EH (cell line): ENCODE measurements at regions not wholly inside any gene's neighbourhood (a gene's known extent, or its start where the extent isn't known, plus 50 kb on each side); places are given as distances from the start of the nearest gene placed in this dataset.

ENCODE experiments used
- DNase-seq: peaks from one replicate; pipeline ENCODE4 v3.0.0-alpha.2; 2015; ENCODE audit warnings: low read depth

GRCh38 chr9:108645520-108645919 lies 210.3 kb downstream of the ACTL7B start:
- no peak for DNase-seq

- peak; percentile 59 for DNase-seq
Measured at GRCh38 chr9:108643731-108644510, 211.9 kb downstream of the ACTL7B start.

DNA sequence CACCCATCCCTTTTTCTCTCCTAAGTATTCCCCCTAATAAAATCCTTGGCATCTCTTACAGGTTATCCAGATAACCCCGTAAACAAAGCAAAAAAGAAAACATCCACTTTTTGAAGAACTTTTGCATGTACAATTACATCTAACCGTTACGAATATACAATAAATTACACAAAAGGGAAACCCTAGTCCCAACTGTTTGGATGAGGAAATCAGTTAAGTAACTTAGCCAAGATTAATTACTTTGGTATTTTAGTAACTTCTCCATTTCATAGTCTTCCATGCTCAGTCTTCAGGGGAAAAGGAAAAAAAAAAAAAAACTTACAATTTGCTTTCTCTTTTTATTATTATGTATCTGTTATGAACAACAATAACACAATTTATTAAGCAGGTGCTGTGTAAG lies 212.9 kb downstream of the ACTL7B start:
- DNase-seq, result no peak

GRCh38 chr9:108640230-108640629 lies 215.6 kb downstream of the ACTL7B start:
- peak; percentile 66 for DNase-seq

DNA sequence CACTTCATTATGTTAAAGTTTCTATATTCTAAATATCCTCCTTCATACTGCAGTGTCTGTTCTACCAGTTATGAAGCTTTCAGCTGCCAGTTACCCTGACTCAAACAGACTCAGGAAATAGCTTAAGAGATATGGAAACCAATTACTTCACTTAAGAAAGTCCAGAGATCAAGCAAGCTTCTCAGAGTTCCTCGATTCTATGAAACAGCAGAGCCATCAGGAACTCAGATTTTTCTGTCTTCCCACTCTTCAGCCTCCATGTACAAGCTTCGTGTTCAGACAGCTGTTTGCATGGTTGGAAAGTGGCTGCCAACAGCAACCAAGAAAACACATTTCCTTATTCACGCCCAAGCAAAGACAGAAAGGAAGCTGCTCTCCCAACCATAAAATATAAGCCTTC lies 216.1 kb downstream of the ACTL7B start:
- no peak for DNase-seq

GRCh38 chr9:108639091-108639490 lies 216.7 kb downstream of the ACTL7B start:
- DNase-seq, result no peak

GRCh38 chr9:108637340-108637739 lies 218.4 kb downstream of the ACTL7B start:
- DNase-seq, result no peak

DNA sequence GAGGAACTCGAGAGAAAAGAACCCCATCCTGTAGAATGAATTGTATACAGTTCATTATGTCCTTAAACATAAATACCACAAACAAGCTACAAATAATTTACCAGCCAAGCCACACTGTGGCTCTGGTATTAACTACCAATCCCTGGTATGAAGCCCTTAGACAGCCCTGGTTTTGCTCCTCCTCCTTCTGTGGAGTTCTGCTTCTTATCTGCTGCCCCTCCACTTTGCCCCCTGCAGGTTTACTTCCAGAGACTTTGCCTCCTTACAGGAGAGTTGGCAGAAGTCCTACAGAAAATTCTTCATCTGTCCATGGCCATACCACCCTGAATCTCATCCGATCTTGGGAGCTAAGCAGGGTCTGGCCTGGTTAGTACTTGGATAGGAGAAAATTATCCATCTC lies 219.8 kb downstream of the ACTL7B start:
- no peak for DNase-seq

GRCh38 chr9:108634672-108635462 lies 220.9 kb downstream of the ACTL7B start:
- DNase-seq, result peak; percentile 95

- DNase-seq, result peak; percentile 80
Measured at GRCh38 chr9:108634204-108634603, 221.6 kb downstream of the ACTL7B start.

GRCh38 chr9:108631496-108632285 lies 224.1 kb downstream of the ACTL7B start:
- peak; percentile 13 for DNase-seq

DNA sequence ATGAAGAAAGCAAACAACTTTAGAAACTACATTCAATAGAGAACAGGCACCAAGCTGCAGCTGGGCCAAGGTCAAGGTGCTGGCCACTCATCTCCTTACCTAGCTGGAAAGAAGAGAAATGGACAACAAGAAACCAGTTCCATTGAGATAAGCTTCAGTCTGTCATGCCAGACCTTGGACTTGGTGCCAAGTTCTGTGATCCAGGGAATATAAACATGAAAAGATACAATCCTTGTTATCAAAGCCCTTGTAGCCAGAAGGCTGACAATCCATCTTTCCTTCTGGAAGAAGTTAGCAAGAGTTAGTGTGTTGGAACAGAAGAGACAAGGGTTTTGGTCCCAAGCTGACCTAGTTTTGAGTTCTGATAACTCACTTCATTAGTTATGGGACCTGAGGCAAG lies 227.5 kb downstream of the ACTL7B start:
- DNase-seq, result no peak

DNA sequence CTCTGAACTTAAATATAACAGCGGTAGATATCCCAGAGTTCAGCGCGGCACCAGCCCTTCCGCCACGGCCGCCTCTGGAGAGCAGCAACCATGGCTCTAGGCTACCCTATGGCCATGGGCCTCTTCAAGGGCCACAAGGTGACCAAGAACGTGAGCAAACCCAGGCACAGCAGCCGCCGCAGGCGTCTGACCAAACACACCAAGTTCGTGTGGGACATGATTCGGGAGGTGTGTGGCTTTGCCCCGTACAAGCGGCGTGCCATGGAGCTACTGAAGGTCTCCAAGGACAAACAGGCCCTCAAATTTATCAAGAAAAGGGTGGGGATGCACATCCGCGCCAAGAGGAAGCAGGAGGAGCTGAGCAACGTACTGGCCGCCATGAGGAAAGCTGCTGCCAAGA lies 229.0 kb downstream of the ACTL7B start:
- DNase-seq, result no peak

DNA sequence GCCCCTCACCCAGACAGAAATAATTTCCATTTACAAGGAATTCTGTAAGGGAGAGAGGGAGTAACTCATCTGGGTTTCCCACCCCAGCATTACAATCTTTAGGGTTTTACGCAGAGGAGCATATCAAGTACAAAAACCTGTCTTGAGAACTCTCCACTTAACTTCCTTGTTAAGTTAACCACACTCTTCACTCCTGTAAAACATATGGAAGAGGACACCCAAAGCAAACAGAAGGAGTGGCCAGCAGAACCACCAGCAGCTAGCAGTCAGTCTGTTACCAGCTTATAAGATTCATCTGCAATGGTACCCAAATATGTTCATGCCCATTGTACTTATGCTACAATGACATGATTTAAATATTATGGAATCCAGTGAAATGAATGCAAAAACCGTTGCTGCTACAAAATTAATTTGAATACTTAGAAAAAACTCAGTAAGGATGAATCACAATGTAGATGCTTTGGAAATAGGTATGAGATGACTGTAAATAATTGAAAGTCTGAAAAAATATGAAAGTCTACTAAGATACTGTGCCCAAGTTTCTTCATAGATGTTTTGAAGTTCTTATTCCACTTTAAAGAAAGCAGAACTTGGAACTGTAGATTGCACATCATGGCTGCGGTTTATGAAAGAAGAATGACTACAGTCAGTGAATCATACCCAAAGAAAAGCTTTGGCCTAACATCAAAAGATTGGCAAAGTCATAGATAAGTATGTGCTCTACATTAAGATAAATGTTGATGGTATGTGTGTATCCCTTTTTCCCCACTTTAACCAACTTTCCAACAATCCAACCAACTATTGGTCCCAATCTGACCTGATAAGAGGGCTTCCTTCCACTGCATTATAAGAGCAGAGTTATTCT lies 233.6 kb downstream of the ACTL7B start:
- peak; percentile 89 for DNase-seq

DNA sequence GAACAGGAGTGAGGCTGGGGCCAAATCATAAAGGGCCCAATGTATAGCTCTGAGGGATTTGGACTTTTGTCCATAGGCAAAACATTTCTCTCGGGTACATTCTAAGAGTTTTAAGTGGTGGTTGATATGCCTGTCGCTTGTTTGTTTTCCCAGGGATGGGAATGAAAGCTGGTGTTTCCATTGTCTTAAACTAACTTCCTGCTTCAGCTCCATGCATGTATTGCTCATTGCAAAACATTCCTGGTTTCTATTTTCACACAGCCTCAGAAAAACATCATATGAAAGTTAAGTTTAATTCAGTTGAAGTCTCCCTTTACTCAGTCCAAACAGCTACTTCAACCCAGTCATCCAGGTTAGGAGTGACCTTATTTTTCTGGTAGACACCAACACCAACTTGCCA lies 235.0 kb downstream of the ACTL7B start:
- peak; percentile 89 for DNase-seq

DNA sequence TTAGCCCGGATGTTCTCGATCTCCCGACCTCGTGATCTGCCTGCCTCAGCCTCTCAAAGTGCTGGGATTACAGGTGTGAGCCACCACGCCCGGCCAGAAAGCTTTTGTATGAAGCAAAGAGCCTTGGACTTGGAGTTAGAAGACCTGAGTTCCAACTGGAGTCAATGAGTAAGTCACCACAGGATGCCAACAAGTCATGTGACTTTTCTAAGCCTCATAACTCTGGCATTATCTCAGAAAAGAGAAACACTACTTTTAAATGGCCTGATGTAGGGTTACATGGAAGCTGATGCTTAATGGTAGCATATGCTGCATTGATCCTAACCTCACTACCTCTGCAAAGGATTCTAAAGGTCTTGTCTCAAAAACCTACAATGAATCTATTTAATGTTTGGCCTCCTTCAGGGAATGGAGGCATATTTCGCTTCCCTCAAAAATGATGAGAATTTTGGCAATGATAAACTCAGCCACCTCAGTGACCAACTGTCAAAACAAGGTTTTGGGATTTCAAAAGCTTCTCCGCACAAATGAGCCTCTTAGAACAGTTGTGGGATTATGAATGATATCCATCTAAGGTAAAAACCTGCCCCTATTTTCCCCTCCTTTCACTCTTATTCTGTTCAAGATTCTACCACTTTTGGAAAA lies 236.8 kb downstream of the ACTL7B start:
- peak; percentile 71 for DNase-seq

DNA sequence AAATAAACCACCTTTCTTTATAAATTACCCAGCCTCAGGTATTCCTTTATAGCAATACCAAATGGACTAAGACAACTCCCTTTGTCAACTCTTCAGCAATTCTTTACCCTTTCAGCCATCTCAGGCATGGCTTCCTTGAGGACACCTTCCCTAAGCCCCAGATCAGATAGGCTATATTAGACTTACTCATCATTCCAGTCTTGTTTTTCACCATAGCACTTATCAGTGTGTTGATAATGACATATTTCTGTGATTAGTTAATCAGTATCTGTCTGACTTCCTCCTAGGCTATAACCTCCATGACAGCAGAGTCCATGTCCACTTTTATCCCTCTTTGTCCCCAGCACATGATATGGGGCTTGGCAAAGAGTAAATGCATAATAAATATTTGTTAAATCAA lies 238.1 kb downstream of the ACTL7B start:
- peak; percentile 67 for DNase-seq

DNA sequence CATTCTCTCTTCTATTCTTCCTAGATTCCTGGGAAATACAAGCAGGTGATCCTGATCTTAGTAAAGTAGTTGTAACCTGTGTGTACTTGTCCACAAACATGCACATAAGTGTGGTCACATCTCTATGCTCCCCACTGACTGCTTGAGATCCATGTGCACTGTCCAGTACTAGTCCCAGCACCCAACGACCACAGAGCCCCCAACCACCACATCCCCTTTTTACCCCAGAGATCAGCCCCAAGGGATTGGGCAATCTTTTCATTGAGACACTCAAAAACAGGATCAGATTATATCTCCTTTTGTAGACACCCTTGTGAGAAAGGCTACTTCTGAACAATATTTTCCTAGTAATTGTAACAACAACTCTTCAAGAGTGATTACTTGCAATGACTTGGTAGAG lies 240.6 kb downstream of the ACTL7B start:
- no peak for DNase-seq

DNA sequence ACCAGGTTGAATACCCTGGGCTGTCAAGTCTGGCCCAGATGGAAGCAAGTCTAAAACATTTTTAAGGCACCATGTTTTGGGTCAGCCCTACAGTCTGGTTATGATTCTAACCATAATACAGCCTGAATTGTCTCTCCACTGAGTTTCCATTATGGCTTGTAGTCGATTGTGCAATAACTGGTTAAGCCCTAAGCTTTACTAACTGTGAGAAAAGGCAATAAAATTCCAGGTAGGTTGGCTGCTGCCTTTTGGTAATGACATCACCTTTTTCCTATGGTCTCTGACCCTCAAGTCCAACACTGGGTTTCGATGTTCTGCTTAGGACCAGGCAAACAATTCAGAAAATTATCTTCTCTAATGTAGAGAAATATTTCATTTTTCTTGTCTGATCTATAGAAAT lies 243.3 kb downstream of the ACTL7B start:
- DNase-seq, result no peak

DNA sequence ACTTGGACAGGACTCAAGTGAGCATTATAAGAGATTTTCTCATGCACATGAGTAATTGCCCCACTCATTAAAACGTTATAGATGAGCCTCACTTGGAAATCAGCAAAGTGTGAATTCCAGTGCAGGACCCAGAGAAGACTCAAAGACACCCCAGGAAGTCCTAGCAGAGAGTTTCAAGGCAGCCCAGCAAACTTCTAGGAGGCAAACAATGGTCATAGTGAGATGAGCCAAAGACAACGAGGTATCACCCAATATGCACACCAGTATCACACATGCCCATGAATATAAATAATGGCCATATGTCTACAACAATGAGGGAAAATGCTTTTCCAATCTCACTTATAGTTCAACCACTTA lies 245.9 kb downstream of the ACTL7B start:
- no peak for DNase-seq

DNA sequence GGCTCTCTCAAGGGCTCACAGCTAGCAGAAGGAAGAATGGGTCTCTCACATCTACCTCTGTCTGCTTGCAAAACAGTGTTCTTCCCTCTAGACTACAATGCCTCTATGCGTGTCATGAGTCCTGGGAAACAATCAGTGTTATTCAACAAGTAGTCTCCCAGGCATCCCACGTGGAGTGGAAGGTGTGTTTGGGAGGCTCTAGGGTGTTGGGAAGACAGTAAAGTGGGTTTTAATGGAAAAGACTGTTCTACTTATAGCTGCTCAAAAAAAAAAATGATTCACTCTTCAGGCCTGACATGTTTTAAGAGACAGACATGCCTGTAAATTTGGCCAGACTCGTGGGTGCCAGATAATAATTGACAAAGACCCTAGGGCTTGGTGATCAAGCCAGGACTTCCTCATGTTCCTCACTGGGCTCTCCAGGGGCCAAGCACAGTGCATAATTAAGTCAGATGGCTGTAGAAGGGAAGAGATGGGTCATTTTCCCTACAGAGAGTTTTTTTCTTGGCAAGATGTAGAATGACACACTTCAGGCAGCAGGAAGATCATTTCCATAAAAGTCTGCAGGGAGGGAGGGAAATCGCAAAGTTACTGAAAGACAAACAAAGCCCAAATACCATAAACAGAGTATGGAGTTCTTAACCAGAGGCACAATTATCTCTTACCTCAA lies 246.4 kb downstream of the ACTL7B start:
- peak; percentile 98 for DNase-seq
